BJ (cell line): ENCODE measurements at regions not wholly inside any gene's neighbourhood (a gene's known extent, or its start where the extent isn't known, plus 50 kb on each side); places are given as distances from the start of the nearest gene placed in this dataset.

Experiments
- CTCF ChIA-PET: fragments of 350-600 bp; formaldehyde crosslinking; extraction: SDS; loops from one replicate; lab custom pipeline; 2021; ENCODE audit warnings: antibody characterized with exemption, inconsistent platforms; lab: Yijun Ruan, JAX
- POLR2A ChIA-PET: fragments of 300-600 bp; sonication (Branson Sonifier 250); formaldehyde crosslinking; extraction: SDS; loops from one replicate; lab custom pipeline; 2021; ENCODE audit warnings: antibody characterized with exemption; lab: Charles Lee
- DNase-seq: peaks from one replicate; pipeline ENCODE4 v3.0.0-alpha.2; 2011; ENCODE audit warnings: low read depth
- H3K27me3 ChIP-seq: 2 replicates; pipeline ENCODE4 v1.6.0; 2011; ENCODE audit warnings: low read length; ENCODE audit not compliant: control insufficient read depth, insufficient read depth
- H3K36me3 ChIP-seq: 2 replicates; pipeline ENCODE4 v1.5.1; 2011; ENCODE audit warnings: low read length; ENCODE audit not compliant: control insufficient read depth, insufficient read depth
- H3K4me3 ChIP-seq: 2 replicates; pipeline ENCODE4 v1.5.1; 2011; ENCODE audit warnings: low read depth, mild to moderate bottlenecking, control low read depth, low read length
- CTCF ChIP-seq: IDR thresholded peaks from 2 replicates; pipeline ENCODE4 v1.5.1; 2011; ENCODE audit warnings: low read depth, mild to moderate bottlenecking, control low read depth, inconsistent platforms, low read length, moderate library complexity; ENCODE audit not compliant: insufficient read depth

- TF ChIP-seq CTCF = no peak
- Histone ChIP-seq H3K4me3 (no peak overlapping the region), H3K36me3 (no peaks in the 10 kb centered on the region), H3K27me3 (no peaks in the 10 kb centered on the region)
- POLR2A ChIA-PET = no interaction called here
- CTCF ChIA-PET = no interaction called here
- DNase-seq = no peak
Observed at GRCh38 chr7:81040496-81040895, 121.6 kb upstream of the SEMA3C start.

- H3K27me3 ChIP-seq = no peaks in the 10 kb centered on the region
- TF ChIP-seq CTCF = no peak
- H3K36me3 ChIP-seq = no peaks in the 10 kb centered on the region
- CTCF ChIA-PET = interaction anchor here (1.3 kb wide), 1 partner anchor 13 kb away, joined by 3 read pairs; no protein-coding TSS in a partner anchor
- no peak for DNase-seq
- no peak overlapping the region for H3K4me3 ChIP-seq
- POLR2A ChIA-PET = no interaction called here
Observed at GRCh38 chr7:81036871-81037270, 118.0 kb upstream of the SEMA3C start.

- Histone ChIP-seq H3K27me3 (no peaks in the 10 kb centered on the region), H3K36me3 (no peaks in the 10 kb centered on the region), H3K4me3 (no peak overlapping the region)
- DNase-seq = no peak
- ChIA-PET POLR2A (no interaction called here), CTCF (interaction anchor here (1.3 kb wide), 1 partner anchor 12 kb away, joined by 3 read pairs; no protein-coding TSS in a partner anchor)
- no peak for TF ChIP-seq CTCF
Observed at GRCh38 chr7:81036057-81036456, 117.2 kb upstream of the SEMA3C start.

GRCh38 chr7:81031996-81032395 lies 113.1 kb upstream of the SEMA3C start:
- CTCF ChIA-PET = no interaction called here
- DNase-seq = no peak
- POLR2A ChIA-PET = no interaction called here
- no peaks in the 10 kb centered on the region for H3K27me3 ChIP-seq
- H3K36me3 ChIP-seq = no peaks in the 10 kb centered on the region
- no peak for TF ChIP-seq CTCF
- no peak overlapping the region for H3K4me3 ChIP-seq

GRCh38 chr7:81031243-81031642 lies 112.4 kb upstream of the SEMA3C start:
- ChIA-PET POLR2A (no interaction called here), CTCF (no interaction called here)
- no peak for TF ChIP-seq CTCF
- Histone ChIP-seq H3K36me3 (no peaks in the 10 kb centered on the region), H3K4me3 (no peak overlapping the region), H3K27me3 (no peaks in the 10 kb centered on the region)
- no peak for DNase-seq
